A549 (cell line): ENCODE measurements at regions not wholly inside any gene's neighbourhood (a gene's known extent, or its start where the extent isn't known, plus 50 kb on each side); places are given as distances from the start of the nearest gene placed in this dataset.

ENCODE experiments used
- CEBPB ChIP-seq, 2 experiments: fragments of >200 bp in 1 of 2; sonication (Bioruptor Twin) in 1 of 2; formaldehyde crosslinking in 1 of 2; IDR thresholded peaks; 2 replicates each; pipeline ENCODE4 v1.6.1; 2012 to 2016
- CHD2 ChIP-seq: fragments of 150-350 bp; IDR thresholded peaks from 2 replicates; pipeline ENCODE4 v1.6.1; 2014; ENCODE audit warnings: low read length; ENCODE audit not compliant: partially characterized antibody
- ESRRA ChIP-seq: fragments of 150-350 bp; IDR thresholded peaks from 2 replicates; pipeline ENCODE4 v1.6.1; 2014; ENCODE audit warnings: mild to moderate bottlenecking, low read length, borderline replicate concordance
- POLR2A ChIP-seq: IDR thresholded peaks from 2 replicates; pipeline ENCODE4 v1.6.1; 2012; ENCODE audit warnings: mild to moderate bottlenecking, low read length
- TF ChIP-seq, protein P1 (sequence below): fragments of >200 bp; sonication (Bioruptor Twin); formaldehyde crosslinking; IDR thresholded peaks from 3 replicates; pipeline ENCODE4 v1.5.1; 2016

DNA sequence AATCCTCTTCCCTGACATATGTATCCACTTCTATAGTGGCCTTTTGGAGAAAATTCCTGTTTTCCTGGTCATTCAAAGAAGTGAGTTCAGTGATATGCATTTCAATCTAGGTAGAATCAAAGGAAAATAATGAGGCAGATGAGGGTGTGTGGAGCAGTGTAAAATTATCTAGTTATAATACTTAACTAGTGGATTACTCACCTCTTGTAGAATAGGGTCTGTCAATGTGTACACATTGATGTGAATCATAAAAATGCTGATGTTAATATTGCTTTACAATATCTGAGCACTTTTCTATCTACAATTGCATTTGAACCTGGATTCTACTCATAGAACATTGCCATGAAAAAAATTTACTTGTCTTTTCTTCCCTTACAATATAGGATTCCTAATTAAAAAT is 293.5 kb downstream of the GBA3 start:
- TF ChIP-seq, protein P1, sequence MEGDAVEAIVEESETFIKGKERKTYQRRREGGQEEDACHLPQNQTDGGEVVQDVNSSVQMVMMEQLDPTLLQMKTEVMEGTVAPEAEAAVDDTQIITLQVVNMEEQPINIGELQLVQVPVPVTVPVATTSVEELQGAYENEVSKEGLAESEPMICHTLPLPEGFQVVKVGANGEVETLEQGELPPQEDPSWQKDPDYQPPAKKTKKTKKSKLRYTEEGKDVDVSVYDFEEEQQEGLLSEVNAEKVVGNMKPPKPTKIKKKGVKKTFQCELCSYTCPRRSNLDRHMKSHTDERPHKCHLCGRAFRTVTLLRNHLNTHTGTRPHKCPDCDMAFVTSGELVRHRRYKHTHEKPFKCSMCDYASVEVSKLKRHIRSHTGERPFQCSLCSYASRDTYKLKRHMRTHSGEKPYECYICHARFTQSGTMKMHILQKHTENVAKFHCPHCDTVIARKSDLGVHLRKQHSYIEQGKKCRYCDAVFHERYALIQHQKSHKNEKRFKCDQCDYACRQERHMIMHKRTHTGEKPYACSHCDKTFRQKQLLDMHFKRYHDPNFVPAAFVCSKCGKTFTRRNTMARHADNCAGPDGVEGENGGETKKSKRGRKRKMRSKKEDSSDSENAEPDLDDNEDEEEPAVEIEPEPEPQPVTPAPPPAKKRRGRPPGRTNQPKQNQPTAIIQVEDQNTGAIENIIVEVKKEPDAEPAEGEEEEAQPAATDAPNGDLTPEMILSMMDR = no peak
- TF ChIP-seq CHD2 (no peak), ESRRA (no peak), POLR2A (no peak), CEBPB (IDR thresholded peaks at IDR 0.05) (no peak)
